NCI-H1048 (cell line): ENCODE measurements at regions not wholly inside any gene's neighbourhood (a gene's known extent, or its start where the extent isn't known, plus 50 kb on each side); places are given as distances from the start of the nearest gene placed in this dataset.
"Not testable (repeated sequence)": the region's sequence is repeated elsewhere in the genome, so short reads cannot be mapped to it uniquely, and the experiment has no call there.

ENCODE experiments used
- DNase-seq: peaks from one replicate; lab custom pipeline; 2025; lab: John Stamatoyannopoulos, UW

GRCh38 chr13:107819071-107819470, 396.3 kb downstream of the LIG4 start:
- DNase-seq, result no peak

DNA sequence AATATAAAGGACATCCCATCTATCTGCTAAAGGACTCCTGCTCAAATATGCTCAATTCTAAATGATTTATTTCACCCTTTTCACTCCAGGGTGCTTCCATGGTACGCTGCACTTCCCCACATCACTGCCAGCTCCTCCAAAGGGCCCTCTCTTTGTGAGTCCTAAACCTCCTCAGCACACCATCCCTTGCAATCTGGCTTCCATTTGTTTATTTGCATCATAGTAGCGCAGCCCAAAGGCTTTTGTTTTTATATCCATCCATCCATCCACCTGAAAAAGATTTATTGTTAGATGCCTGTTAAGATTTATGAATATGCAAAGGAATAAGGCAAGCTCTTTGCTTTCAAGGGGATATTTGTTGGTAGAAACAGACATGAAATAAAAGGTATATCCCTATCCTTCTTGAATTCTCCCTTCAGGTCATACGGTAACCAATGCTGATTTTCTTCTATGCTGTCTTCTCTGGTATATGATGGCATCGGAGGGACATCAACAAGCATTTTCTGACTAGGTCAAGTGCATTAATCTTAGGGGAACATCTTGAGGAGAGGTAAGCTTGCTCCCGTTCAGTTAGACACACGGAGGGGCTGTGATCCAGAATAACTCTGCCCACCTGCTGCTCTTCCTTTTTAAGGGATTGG, 397.6 kb downstream of the LIG4 start:
- no peak for DNase-seq

- DNase-seq, result no peak
These were observed 403.3 kb downstream of the LIG4 start for GRCh38 chr13:107812014-107812412.

DNA sequence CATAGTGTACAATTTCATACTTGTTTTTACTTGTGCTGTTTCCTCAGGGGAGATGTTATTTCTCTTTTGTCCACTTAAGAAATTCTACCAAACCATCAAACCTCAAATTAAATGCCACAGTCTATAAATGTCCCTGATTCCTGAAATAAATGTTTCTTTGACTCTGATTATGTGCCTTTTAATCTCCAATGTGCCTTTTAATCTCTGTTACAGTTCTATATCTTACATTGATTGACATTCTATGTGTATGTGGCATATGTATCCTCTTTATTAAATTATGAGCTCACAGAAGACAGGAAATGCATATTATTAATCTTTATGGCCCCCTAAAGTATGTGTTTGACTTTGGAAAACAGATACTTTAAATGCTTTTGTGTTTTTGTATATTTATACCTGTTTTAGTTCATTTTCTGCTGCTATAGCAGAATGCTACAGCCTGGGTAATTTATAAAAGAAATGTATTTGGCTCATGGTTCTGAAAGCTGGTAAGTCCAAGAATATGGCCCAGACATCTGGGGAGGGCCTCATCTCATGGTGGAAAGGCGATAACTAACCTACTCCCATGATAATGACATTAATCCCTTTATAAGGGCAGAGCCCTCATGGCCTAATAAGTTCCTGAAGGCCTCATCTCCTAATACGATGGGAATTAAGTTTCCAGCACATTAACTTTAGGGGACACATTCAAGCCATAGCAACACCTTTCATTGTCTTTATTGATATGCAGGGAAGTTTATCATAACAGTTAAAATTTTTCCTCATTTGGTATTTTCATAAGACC, 403.9 kb downstream of the LIG4 start:
- DNase-seq, result no peak

DNA sequence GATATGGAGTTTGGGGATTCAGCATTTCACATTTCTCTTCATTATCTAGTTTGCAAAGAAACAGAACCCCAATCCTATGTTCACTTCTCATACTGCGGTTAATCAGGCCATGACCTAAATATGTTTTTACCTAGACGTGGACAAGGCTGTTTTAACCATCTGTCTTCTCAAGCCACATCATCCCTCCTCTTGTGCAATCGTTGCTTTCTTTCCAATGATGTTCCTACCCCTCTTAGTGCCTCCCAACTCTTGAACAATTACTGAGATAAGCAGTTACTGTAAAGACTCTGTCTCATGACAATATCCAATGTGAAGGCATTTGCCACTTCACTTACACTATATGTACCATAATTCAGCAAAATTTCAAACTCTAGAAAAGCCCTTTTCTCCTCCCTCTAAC, 406.2 kb downstream of the LIG4 start:
- no peak for DNase-seq

GRCh38 chr13:107808389-107808788, 406.9 kb downstream of the LIG4 start:
- no peak for DNase-seq

DNA sequence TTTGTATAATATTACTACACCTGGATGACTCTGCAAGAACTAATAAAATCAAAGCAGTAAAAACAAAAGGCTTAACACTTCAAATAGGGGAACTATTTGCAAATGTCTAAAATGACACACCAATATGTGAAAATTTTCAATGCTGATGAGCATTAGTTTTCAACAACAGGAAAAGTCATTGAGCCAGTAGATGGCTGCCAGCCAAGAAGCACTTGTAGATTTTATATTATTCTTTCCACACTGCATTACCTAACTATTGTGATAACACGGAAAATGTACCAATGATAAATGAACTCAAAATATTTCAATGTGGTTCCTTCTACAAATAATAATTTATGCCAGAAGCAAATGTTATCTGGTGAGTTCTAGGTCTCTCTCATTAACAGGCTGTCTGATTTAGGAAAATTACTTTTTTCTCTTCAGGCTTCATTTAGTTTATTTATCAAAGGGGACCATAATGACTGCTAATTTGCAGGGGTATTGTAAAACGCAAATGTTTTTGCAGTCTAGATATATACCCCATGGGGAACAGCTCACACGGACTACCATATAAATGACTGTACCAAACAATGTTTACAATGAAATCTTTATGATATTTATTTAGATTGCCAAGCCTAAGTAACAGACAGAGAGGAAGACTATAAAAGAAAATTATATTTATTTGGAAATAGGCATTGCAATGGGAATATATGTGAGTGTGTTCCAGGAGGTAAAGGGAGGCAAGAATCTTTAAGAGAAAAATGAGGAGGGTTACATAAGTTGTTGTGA, 407.8 kb downstream of the LIG4 start:
- peak; percentile 26 for DNase-seq

DNA sequence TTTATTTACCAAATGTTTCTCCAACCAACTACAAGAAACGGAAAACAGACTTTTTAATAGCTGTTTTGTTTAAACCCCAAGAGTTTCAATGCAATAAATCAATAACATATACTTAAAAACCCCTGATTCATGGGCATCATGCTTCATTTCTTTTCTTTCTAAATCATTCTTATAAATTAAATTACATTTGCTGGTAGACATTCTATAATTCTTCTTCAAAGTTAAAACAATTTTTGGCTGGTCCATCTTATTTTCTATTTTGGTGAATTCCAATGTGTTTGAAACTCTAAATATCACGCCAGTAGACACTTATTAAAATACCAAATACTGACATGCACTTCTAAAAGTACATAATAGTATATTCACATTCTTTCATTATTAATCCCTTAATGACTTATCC, 408.6 kb downstream of the LIG4 start:
- no peak for DNase-seq

DNA sequence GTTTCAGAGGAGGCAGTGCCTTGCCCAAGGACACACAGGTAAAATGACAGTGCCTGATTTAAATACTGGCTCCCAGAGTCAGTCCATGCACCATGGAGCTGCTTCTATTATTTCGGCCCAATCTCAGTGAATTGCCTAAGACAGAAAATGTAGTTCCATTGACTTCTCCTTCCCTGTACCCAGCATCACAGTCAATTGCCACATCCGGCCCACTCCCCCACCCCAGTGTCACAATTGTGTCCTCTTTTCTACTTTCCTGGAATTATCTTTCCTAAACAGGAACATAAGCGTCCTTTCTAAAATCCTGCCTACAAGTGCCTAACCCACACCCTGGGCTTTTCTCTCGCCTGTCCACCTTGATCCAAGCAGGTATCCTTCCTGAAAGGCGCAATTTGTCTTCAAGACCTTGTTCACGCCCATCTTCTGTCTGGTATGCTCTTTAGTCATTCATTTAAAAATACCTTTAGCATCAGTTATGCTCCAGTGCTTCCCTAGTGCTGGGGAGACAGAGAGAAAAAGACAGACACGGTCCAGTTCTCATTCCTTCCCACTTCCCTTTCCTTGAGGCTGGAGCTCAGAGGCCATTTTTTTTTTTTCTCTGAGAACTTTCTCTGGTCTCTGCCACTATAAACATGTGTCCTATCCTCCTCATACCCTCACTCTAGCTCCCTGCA, 411.4 kb downstream of the LIG4 start:
- no peak for DNase-seq

DNA sequence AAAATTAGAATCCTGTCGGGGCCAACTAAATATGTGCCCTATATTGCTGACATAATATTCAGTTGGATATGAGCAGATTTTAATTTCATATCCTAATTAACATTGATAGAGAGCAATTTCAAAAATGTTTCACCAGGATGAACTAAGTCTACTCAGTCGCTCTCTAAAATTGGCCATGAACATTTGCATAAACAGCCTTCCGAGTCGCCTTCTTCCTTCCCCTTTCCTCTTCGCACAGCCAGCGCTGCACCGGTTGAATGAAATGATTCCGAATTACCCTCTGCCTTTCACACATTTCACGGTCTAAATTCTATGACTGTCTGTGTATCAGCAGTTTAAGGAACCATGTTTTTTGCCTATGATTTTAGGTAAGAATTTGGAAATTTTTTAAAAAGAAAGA, 413.7 kb downstream of the LIG4 start:
- DNase-seq, result no peak

DNA sequence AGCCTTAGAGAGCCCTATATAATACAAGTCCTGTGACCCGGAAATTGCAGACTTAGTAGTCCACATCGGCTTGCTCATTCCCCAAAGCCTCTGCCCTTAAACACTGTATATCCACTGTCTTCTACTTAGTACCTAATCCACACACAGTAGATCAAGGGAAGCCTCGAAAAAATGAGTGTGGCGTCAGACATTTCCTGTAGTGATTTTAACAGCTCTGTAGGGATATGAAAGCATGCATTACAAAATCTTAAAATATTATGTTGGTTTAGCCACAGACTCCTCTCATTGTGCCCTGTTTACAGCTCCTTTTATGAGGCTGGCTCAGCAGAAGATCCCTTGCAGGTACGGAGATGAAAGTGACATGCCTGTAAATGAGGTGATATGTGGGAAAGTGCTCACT, 416.3 kb downstream of the LIG4 start:
- no peak for DNase-seq

DNA sequence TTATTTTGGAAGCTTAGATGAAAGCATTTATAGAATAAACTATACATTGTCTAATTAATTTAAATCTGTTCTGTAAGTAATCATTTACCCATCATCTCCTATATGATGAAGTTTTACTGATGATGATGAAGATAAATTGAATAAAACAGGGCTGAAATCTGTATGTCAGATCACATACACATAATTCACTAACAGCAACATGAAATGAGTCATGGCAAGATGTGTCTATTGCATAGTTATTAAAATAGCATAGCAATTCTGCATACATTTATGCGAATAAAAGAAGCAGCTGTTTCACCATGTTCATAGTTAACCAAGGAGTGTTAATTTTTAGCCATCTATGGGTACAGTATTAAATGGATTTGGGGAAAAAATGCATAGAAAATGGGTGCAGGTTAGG, 424.9 kb downstream of the LIG4 start:
- DNase-seq, result no peak

- DNase-seq, result no peak
These were observed 426.7 kb downstream of the LIG4 start for GRCh38 chr13:107788464-107789165.

DNA sequence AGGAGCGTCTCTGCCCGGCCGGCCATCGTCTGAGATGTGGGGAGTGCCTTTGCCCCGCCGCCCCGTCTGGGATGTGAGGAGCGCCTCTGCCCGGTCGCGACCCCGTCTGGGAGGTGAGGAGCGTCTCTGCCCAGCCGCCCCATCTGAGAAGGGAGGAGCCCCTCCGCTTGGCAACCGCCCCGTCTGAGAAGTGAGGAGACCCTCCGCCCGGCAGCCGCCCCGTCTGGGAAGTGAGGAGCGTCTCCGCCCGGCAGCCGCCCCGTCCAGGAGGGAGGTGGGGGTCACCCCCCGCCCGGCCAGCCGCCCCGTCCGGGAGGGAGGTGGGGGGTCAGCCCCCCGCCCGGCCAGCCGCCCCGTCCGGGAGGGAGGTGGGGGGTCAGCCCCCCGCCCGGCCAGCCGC, 432.7 kb downstream of the LIG4 start:
- DNase-seq, result not testable (repeated sequence)

- DNase-seq, result no peak
These were observed 437.2 kb downstream of the LIG4 start for GRCh38 chr13:107778094-107778493.

DNA sequence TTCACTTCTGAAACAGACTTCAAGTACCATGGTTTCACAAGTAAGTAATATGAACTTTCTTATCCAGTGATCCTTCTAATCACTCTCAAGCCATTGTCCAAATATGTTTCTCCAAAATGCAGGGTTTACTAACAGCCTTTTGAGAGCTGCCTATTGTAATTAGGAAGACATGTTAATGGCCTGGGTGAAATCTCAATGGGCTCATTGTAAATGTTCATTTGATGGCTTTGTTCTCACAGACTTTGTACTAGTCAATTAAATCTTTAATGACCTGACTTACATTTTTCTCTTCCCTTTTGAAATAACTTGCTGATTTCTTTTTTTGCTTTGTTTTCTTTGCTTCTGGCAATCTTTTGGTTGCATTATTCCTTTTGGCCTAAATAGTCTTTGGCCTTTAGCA, 444.8 kb downstream of the LIG4 start:
- DNase-seq, result no peak

DNA sequence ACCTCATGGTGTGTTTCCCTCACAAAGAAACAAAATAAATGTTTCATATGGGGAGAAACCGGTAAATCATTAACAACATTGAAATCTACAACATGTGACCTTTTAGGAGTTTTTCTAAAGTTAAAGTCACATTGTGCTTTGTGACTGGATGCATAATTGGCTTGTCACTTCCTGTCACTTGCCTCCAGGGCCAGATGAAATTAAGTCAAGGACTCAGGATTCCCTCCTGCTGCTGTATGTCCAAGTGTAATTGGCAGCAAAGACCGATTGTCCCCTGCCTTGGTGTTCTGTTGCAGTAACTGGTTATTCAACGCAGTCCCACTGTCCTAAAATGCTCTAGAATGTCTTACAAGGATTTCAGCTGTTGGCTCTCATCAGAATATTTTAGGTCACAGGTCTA, 448.2 kb downstream of the LIG4 start:
- no peak for DNase-seq

GRCh38 chr13:107765724-107766401, 449.5 kb downstream of the LIG4 start:
- no peak for DNase-seq

DNA sequence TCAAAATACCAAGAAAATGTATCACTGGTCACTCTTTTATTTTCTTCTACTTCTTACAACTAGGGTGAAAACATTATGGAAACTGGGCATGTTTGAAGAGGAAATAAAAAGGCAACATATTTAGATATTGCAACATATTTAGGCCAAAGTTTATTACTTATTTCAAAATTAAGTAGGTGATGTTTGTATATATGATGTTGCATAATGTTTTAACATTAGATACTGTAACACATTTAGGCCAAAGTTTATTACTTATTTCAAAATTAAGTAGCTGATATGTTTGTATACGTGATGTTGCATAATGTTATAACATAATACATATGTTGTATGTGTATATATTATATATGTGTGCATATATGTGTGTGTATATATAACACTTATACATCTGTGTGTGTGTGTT, 451.3 kb downstream of the LIG4 start:
- DNase-seq, result no peak

- DNase-seq, result no peak
These were observed 461.6 kb downstream of the LIG4 start for GRCh38 chr13:107753748-107754147.

- no peak for DNase-seq
These were observed 462.0 kb downstream of the LIG4 start for GRCh38 chr13:107753291-107753690.
